ENCODE measurements at regions not wholly inside any gene's neighbourhood (a gene's known extent, or its start where the extent isn't known, plus 50 kb on each side); places are given as distances from the start of the nearest gene placed in this dataset.

DNA sequence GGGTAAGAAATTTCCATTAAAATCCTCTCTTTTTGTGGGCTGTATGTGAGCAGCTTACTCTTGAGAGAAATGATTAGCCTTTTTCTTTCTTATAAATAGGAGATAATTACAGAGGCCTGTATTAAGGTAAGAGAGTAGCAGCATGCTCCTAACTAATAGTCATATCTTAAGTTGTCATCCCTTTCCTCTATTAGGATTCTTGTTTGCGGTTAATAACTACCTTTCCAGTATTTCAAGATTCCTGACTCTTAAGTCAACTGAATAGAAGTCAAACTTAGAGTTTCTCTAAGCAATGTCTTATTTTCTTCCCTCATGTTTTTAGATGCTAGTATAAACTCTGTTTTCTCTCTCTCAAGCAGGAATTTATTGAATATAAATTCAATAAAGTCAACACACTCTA is 139.9 kb upstream of the GPRIN3 start:
- Histone ChIP-seq H3K4me3 (replicated peaks in 1 of 3; ENCODE audit: insufficient read depth in 1 of 3, low read depth in 1 of 3, low read length in 3 of 3) (no peak overlapping the region), H3K9me3 (replicated peaks; ENCODE audit: control insufficient read depth, insufficient read depth, low read length) (peaks cover 4% of the 10 kb centered on the region), H3K9me1 (replicated peaks; ENCODE audit: control insufficient read depth, extremely low read depth, insufficient read depth, low read length) (no peaks in the 10 kb centered on the region), H3K9ac (replicated peaks; ENCODE audit: extremely low read depth, insufficient read depth, low read length) (no peak overlapping the region), H3K79me2 (ENCODE audit: control insufficient read depth, insufficient read depth, low read length) (no peaks in the 10 kb centered on the region), H3K27ac (ENCODE audit: insufficient read depth, low read depth, low read length) (no peak overlapping the region), H3K27me3 (ENCODE audit: control insufficient read depth in 2 of 2, insufficient read depth in 2 of 2, low read length in 2 of 2) (peaks cover 1 to 2% of the 10 kb centered on the region in 2 experiments), H2AFZ (ENCODE audit: low read depth, low read length) (no peak overlapping the region), H3K4me2 (ENCODE audit: insufficient read depth, low read length) (no peak overlapping the region), H3K36me3 (ENCODE audit: control insufficient read depth in 2 of 2, extremely low read depth in 1 of 2, insufficient read depth in 2 of 2, low read length in 2 of 2) (no peaks in the 10 kb centered on the region), H3K4me1 (ENCODE audit: control insufficient read depth, extremely low read depth, insufficient read depth, low read length) (no peaks in the 10 kb centered on the region), H4K20me1 (replicated peaks; ENCODE audit: control insufficient read depth, extremely low read depth, insufficient read depth, low read length) (no peaks in the 10 kb centered on the region)
- ChIA-PET CTCF (no interaction called here), POLR2A (no interaction called here)
- intact Hi-C loops (cut with micrococcal nuclease) (no loop called here), dilution Hi-C loops (cut with MboI; ENCODE audit: extremely low pct_ligation_motif_present, low sequenced_read_pairs) (no loop called here)
- TF ChIP-seq JUN (IDR thresholded peaks at IDR 0.05; ENCODE audit: borderline replicate concordance, insufficient read depth, insufficient read length, low read depth) (no peak), GATA2 (IDR thresholded peaks at IDR 0.05; ENCODE audit: insufficient read depth, insufficient read length, low read depth, low read length) (no peak), EZH2 (IDR thresholded peaks at IDR 0.05; ENCODE audit: borderline replicate concordance, low read depth, low read length, severe bottlenecking) (no peak), MYC (IDR thresholded peaks at IDR 0.05; ENCODE audit: low read depth, low read length) (no peak), POLR2A (IDR thresholded peaks at IDR 0.05; ENCODE audit: low read depth, low read length) (no peak), FOS (IDR thresholded peaks at IDR 0.05; ENCODE audit: borderline replicate concordance, insufficient read depth, low read length) (no peak)
- TF ChIP-seq, protein P1, sequence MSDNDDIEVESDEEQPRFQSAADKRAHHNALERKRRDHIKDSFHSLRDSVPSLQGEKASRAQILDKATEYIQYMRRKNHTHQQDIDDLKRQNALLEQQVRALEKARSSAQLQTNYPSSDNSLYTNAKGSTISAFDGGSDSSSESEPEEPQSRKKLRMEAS (IDR thresholded peaks at IDR 0.05; ENCODE audit: insufficient read depth, insufficient read length): no peak
- TF ChIP-seq, protein P2, sequence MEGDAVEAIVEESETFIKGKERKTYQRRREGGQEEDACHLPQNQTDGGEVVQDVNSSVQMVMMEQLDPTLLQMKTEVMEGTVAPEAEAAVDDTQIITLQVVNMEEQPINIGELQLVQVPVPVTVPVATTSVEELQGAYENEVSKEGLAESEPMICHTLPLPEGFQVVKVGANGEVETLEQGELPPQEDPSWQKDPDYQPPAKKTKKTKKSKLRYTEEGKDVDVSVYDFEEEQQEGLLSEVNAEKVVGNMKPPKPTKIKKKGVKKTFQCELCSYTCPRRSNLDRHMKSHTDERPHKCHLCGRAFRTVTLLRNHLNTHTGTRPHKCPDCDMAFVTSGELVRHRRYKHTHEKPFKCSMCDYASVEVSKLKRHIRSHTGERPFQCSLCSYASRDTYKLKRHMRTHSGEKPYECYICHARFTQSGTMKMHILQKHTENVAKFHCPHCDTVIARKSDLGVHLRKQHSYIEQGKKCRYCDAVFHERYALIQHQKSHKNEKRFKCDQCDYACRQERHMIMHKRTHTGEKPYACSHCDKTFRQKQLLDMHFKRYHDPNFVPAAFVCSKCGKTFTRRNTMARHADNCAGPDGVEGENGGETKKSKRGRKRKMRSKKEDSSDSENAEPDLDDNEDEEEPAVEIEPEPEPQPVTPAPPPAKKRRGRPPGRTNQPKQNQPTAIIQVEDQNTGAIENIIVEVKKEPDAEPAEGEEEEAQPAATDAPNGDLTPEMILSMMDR (IDR thresholded peaks at IDR 0.05; ENCODE audit: extremely low read depth in 1 of 2, insufficient read depth in 1 of 2, low read depth in 1 of 2, low read length in 2 of 2): no peak
- FAIRE-seq (no peak), DNase-seq (ENCODE audit: low read depth, low spot score) (no peak)
- BruUV-seq (replicated peaks): no TSS peak
